DOHH2 (cell line): ENCODE measurements at regions not wholly inside any gene's neighbourhood (a gene's known extent, or its start where the extent isn't known, plus 50 kb on each side); places are given as distances from the start of the nearest gene placed in this dataset.

ENCODE experiments used
- CTCF ChIP-seq: fragments of 200-600 bp; sonication (generic); IDR thresholded peaks from one replicate; pipeline ENCODE4 v1.5.1; 2014; ENCODE audit warnings: antibody characterized with exemption, mild to moderate bottlenecking, low read depth, low read length; ENCODE audit not compliant: poor library complexity, severe bottlenecking
- EZH2phosphoT487 ChIP-seq: fragments of 200-600 bp; sonication (generic); IDR thresholded peaks from 2 replicates; pipeline ENCODE4 v1.6.1; 2017; ENCODE audit warnings: borderline replicate concordance, mild to moderate bottlenecking, antibody characterized with exemption, low read length, moderate library complexity, mixed read lengths

- TF ChIP-seq CTCF, result no peak
- no peak for TF ChIP-seq EZH2phosphoT487
Observed at GRCh38 chr10:118943253-118943652, 86.3 kb upstream of the NANOS1 start.
